Prostate gland (tissue), 2 donors: ENCODE measurements at regions not wholly inside any gene's neighbourhood (a gene's known extent, or its start where the extent isn't known, plus 50 kb on each side); places are given as distances from the start of the nearest gene placed in this dataset.

ENCODE experiments used
- DNase-seq: peaks from one replicate; pipeline ENCODE4 v3.0.0-alpha.2; 2019; ENCODE audit warnings: low spot score
- H3K27ac ChIP-seq, 2 donors: fragments of 200-600 bp; sonication (generic); 2 replicates each; pipeline ENCODE4 v1.5.1; 2017 to 2019
- H3K27me3 ChIP-seq: fragments of 200-600 bp; sonication (generic); replicated peaks from 2 replicates; pipeline ENCODE4 v1.5.1; 2019; ENCODE audit not compliant: insufficient read depth
- H3K36me3 ChIP-seq, 2 donors: fragments of 200-600 bp; sonication (generic); 1 replicate in 1 of 2; 2 replicates in 1 of 2; pipeline versions ENCODE4 v1.5.1 to v1.8.1; 2017 to 2019
- H3K4me1 ChIP-seq: fragments of 200-600 bp; sonication (generic); replicated peaks from 2 replicates; pipeline ENCODE4 v1.5.1; 2019
- H3K4me3 ChIP-seq, 2 donors: fragments of 200-600 bp; sonication (generic); 2 replicates each; pipeline ENCODE4 v1.5.1; 2017 to 2019
- H3K9me3 ChIP-seq: fragments of 200-600 bp; sonication (generic); 2 replicates; pipeline ENCODE4 v1.5.1; 2017
- POLR2A ChIP-seq: fragments of 450-650 bp; IDR thresholded peaks from one replicate; pipeline ENCODE4 v1.6.1; 2016; ENCODE audit warnings: antibody characterized with exemption, mild to moderate bottlenecking
- POLR2AphosphoS5 ChIP-seq: sonication (generic); formaldehyde crosslinking; IDR thresholded peaks from one replicate; pipeline ENCODE4 v1.6.1; 2017; ENCODE audit warnings: antibody characterized with exemption
- WGBS: methylation state at CpG from one replicate; pipeline ENCODE4 v1.1.5; 2018; 5-methylcytosine and 5-hydroxymethylcytosine counted together
- intact Hi-C: fragments of 100-400 bp; cut with DNase I; formaldehyde crosslinking; loops from one replicate; pipeline ENCODE4 v1.14.2; 2022
- TF ChIP-seq, protein P1 (sequence below), 4 experiments: fragments of 200-600 bp in 2 of 4; fragments of 450-650 bp in 2 of 4; sonication (generic) in 2 of 4; IDR thresholded peaks; 1 replicate in 3 of 4; 2 replicates in 1 of 4; pipeline ENCODE4 v1.5.1; 2016 to 2019; ENCODE audit warnings: antibody characterized with exemption in 4 of 4, mild to moderate bottlenecking in 2 of 4, moderate library complexity in 2 of 4

DNA sequence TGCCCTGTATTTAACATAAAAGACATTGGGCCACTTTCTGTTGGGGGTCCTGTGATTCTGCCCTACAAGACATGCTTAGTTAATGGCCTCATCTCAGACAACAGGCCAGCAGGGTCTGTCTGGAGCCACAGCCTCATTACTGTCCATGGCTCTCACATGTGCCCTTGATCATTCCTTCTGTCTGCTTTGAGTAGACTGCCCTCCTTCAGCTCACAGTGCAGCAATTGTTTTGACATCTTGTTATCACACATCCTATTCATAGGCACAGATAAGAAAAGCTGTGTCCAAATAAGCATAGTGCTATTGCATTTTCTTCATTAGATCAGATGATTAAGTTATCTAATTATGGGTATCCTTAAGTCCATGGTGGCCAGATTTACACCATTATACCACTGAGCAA, 127.9 kb downstream of the KCTD12 start:
- H3K27me3 ChIP-seq: no peaks in the 10 kb centered on the region
- H3K27ac ChIP-seq: no peak overlapping the region
- H3K36me3 ChIP-seq: no peaks in the 10 kb centered on the region
- H3K4me3 ChIP-seq: no peak overlapping the region
- no peaks in the 10 kb centered on the region for H3K9me3 ChIP-seq
- no peak for TF ChIP-seq POLR2A
- TF ChIP-seq POLR2AphosphoS5: no peak
- TF ChIP-seq, protein P1, sequence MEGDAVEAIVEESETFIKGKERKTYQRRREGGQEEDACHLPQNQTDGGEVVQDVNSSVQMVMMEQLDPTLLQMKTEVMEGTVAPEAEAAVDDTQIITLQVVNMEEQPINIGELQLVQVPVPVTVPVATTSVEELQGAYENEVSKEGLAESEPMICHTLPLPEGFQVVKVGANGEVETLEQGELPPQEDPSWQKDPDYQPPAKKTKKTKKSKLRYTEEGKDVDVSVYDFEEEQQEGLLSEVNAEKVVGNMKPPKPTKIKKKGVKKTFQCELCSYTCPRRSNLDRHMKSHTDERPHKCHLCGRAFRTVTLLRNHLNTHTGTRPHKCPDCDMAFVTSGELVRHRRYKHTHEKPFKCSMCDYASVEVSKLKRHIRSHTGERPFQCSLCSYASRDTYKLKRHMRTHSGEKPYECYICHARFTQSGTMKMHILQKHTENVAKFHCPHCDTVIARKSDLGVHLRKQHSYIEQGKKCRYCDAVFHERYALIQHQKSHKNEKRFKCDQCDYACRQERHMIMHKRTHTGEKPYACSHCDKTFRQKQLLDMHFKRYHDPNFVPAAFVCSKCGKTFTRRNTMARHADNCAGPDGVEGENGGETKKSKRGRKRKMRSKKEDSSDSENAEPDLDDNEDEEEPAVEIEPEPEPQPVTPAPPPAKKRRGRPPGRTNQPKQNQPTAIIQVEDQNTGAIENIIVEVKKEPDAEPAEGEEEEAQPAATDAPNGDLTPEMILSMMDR (IDR thresholded peaks at IDR 0.05): no peak
- no peak for DNase-seq
- H3K4me1 ChIP-seq: no peaks in the 10 kb centered on the region
- intact Hi-C loops: no loop called here

DNA sequence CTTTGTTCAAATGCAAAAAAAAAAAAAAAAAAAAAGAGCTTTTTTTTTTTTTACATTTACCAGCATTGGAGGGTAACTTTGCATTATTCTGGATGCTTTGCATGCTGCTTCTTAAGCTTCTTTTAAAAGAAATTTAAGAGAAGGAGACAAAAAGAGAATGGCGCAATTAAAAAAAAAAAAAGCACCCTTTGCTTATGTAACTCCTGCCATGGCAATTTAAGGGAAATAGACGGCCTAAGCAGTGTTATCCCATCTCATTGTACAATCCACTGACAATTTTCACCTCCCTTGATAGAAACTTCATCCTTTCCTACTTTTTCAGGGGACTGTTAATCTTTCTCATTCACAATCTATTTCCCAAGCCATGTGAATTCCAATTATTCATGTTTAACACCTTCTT, 129.8 kb downstream of the KCTD12 start:
- DNase-seq: no peak
- H3K36me3 ChIP-seq: no peaks in the 10 kb centered on the region
- H3K9me3 ChIP-seq: no peaks in the 10 kb centered on the region
- no peaks in the 10 kb centered on the region for H3K27me3 ChIP-seq
- H3K27ac ChIP-seq: no peak overlapping the region
- intact Hi-C loops: no loop called here
- TF ChIP-seq, protein P1 (IDR thresholded peaks at IDR 0.05): no peak
- no peak for TF ChIP-seq POLR2A
- H3K4me3 ChIP-seq: no peak overlapping the region
- H3K4me1 ChIP-seq: no peaks in the 10 kb centered on the region
- WGBS: 73% methylated on average over 2 of the region's 2 CpGs

DNA sequence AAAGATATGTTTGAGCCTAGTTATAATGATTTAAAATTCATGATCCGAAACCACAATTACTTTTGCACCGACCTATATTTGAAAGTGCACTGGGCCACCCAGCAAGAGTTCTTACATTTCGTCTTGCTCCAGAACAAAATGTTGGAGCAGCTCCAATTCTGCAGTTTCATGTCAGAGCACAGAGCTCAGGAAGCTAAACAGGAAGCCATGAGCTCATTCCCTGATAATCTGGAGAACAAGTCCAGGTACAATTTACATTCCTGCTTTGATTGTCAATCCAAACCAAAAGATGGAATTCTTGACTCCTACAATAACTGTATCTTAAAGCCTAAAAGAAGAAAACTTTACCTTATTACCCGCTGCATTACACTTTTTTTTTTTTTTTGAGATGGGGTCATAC, 131.8 kb downstream of the KCTD12 start:
- Histone ChIP-seq H3K27ac (no peak overlapping the region), H3K36me3 (no peaks in the 10 kb centered on the region), H3K9me3 (no peaks in the 10 kb centered on the region), H3K27me3 (no peaks in the 10 kb centered on the region), H3K4me1 (no peaks in the 10 kb centered on the region), H3K4me3 (no peak overlapping the region)
- intact Hi-C loops: no loop called here
- 50% methylated on average over 4 of the region's 4 CpGs for WGBS
- TF ChIP-seq, protein P1 (IDR thresholded peaks at IDR 0.05): no peak
- DNase-seq: no peak

DNA sequence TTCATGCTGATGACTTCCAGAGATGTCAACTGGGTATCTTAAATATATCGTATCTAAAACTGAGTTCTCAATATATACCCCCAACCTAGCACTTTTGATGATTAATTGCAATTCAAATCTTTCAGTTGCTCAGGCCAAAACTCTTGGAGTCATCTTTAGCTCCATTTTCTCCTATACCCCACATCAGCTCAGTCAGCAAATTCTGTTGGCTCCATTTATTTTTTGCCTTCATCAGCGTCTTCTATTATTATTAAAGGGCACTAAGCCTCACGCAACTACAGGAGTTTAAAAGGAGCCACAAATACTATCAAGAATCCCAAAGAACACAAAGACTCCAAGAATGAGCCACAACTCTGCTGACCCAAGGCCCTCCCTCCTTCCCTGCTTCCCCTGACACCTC, 134.9 kb downstream of the KCTD12 start:
- TF ChIP-seq POLR2AphosphoS5 (no peak), POLR2A (no peak)
- TF ChIP-seq, protein P1 (IDR thresholded peaks at IDR 0.05): no peak
- Histone ChIP-seq H3K4me1 (no peaks in the 10 kb centered on the region), H3K4me3 (no peak overlapping the region), H3K27ac (no peak overlapping the region), H3K27me3 (no peaks in the 10 kb centered on the region), H3K36me3 (no peaks in the 10 kb centered on the region), H3K9me3 (no peaks in the 10 kb centered on the region)
- intact Hi-C loops: no loop called here
- WGBS: 93% methylated on average over 3 of the region's 3 CpGs
- DNase-seq: no peak

DNA sequence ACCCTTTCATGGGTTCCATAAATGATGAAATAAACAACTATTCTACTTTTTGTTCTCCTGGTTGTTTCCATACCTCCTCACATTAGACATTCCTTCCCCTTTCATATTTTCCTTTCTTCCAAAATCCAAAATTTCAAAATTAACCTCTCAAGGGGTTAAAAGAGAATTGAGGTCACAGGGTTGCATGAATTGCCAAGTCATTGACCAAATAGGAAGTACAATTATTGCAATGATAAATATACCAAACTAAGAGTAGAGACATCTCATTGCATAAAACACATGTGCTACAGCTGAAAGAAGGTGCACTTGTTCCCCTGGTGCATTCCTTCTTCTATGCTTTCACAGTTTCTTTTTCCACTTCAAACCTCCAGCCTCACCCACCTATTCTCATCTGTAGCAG, 136.1 kb downstream of the KCTD12 start:
- no peak for DNase-seq
- H3K36me3 ChIP-seq: no peaks in the 10 kb centered on the region
- no peaks in the 10 kb centered on the region for H3K27me3 ChIP-seq
- TF ChIP-seq POLR2A (no peak), POLR2AphosphoS5 (no peak)
- TF ChIP-seq, protein P1 (IDR thresholded peaks at IDR 0.05): no peak
- H3K4me1 ChIP-seq: no peaks in the 10 kb centered on the region
- H3K9me3 ChIP-seq: no peaks in the 10 kb centered on the region
- intact Hi-C loops: no loop called here
- H3K27ac ChIP-seq: no peak overlapping the region
- H3K4me3 ChIP-seq: no peak overlapping the region
